ENCODE measurements at regions not wholly inside any gene's neighbourhood (a gene's known extent, or its start where the extent isn't known, plus 50 kb on each side); places are given as distances from the start of the nearest gene placed in this dataset.

GRCh38 chr3:193829781-193830180, 236.8 kb downstream of the OPA1 start:
- DNase-seq = no peak

- DNase-seq = no peak
These were observed 237.8 kb downstream of the OPA1 start for GRCh38 chr3:193830791-193831191.

- DNase-seq = no peak
These were observed 238.8 kb downstream of the OPA1 start for GRCh38 chr3:193831495-193832455.

- peak; percentile 13 for DNase-seq
These were observed 239.9 kb downstream of the OPA1 start for GRCh38 chr3:193832833-193833413.

GRCh38 chr3:193833592-193833991, 240.6 kb downstream of the OPA1 start:
- peak; percentile 33 for DNase-seq

GRCh38 chr3:193835414-193835813, 242.4 kb downstream of the OPA1 start:
- no peak for DNase-seq

- DNase-seq = no peak
These were observed 243.5 kb downstream of the OPA1 start for GRCh38 chr3:193836511-193836910.

- DNase-seq = no peak
These were observed 243.9 kb downstream of the OPA1 start for GRCh38 chr3:193836918-193837317.

GRCh38 chr3:193837347-193837827, 244.4 kb downstream of the OPA1 start:
- DNase-seq = no peak

GRCh38 chr3:193840111-193840641, 247.2 kb downstream of the OPA1 start:
- DNase-seq = no peak

GRCh38 chr3:193841581-193841980, 248.6 kb downstream of the OPA1 start:
- no peak for DNase-seq

GRCh38 chr3:193842029-193842798, 249.2 kb downstream of the OPA1 start:
- DNase-seq = no peak

GRCh38 chr3:193842832-193843473, 249.9 kb downstream of the OPA1 start:
- no peak for DNase-seq

- DNase-seq = no peak
These were observed 250.7 kb downstream of the OPA1 start for GRCh38 chr3:193843474-193844301.

GRCh38 chr3:193844472-193844871, 251.5 kb downstream of the OPA1 start:
- DNase-seq = no peak

- DNase-seq = no peak
These were observed 252.1 kb downstream of the OPA1 start for GRCh38 chr3:193845144-193845543.

GRCh38 chr3:193846569-193846968, 253.6 kb downstream of the OPA1 start:
- DNase-seq = no peak

- no peak for DNase-seq
These were observed 254.4 kb downstream of the OPA1 start for GRCh38 chr3:193847402-193847801.

GRCh38 chr3:193848547-193848946, 255.5 kb downstream of the OPA1 start:
- no peak for DNase-seq

- no peak for DNase-seq
These were observed 257.1 kb downstream of the OPA1 start for GRCh38 chr3:193850084-193850619.

- no peak for DNase-seq
These were observed 258.4 kb downstream of the OPA1 start for GRCh38 chr3:193851428-193851847.
